Heart left ventricle (tissue), 13 donors: ENCODE measurements at regions not wholly inside any gene's neighbourhood (a gene's known extent, or its start where the extent isn't known, plus 50 kb on each side); places are given as distances from the start of the nearest gene placed in this dataset.

Source experiments
- CTCF ChIP-seq, 12 donors: fragments of 200-600 bp; sonication (generic) in 4 of 12; IDR thresholded peaks; one replicate each; pipeline versions ENCODE4 v1.5.0 to v1.8.0; 2018 to 2022; ENCODE audit warnings: antibody characterized with exemption in 12 of 12, mild to moderate bottlenecking in 5 of 12
- POLR2A ChIP-seq, 2 donors: fragments of 450-650 bp; IDR thresholded peaks; one replicate each; pipeline ENCODE4 v1.6.1; 2017; ENCODE audit warnings: antibody characterized with exemption in 2 of 2, mild to moderate bottlenecking in 2 of 2, moderate library complexity in 2 of 2
- donor health status: ischemic (EF 13 %, LVEDD 7.1; RV severe dilation, severe dysfunction).
- donor health status: DM: no; HTN: yes; CAD: no.
- donor health status: DM: no; HTN: no; CAD: no.
- donor health status: ischemic (EF 25% LVEDD 6.9; RV normal size, moderate dysfunction).
- donor health status: ischemic (EF 25% LVEDD 5.7; RV mildly dilated, moderate dysfunction).
- donor health status: ischemic (EF 35%, LVEDD 5.7; RV mildly dilated, moderate dysfunction).
- donor health status: nonischemic (EF 11% LVEDD 7.7; RV severe dilation, severe dysfunction).
- donor health status: DM: yes; HTN: yes; CAD: no.
- donor health status: PGD.
- donor health status: ischemic (EF 29% LVEDD 5.4; RV normal size, mild dysfunction).
- donor health status: nonischemic (EF 23%, LVEDD 6.1; RV moderate dilation, normal function).

GRCh38 chr15:69929905-69930630 lies 167.6 kb downstream of the TLE3 start:
- no peak for TF ChIP-seq CTCF (IDR thresholded peaks at IDR 0.05)
- TF ChIP-seq POLR2A (IDR thresholded peaks at IDR 0.05), result no peak
